ENCODE measurements at regions not wholly inside any gene's neighbourhood (a gene's known extent, or its start where the extent isn't known, plus 50 kb on each side); places are given as distances from the start of the nearest gene placed in this dataset.
A peak's percentile ranks its signal among the peaks of the same experiment; 100 is the strongest.

GRCh38 chrX:86935988-86936387, 581.6 kb upstream of the KLHL4 start:
- no peaks in the 10 kb centered on the region for H3K27me3 ChIP-seq (replicated peaks in 1 of 4; ENCODE audit: control extremely low read depth in 1 of 4, control insufficient read depth in 3 of 4, insufficient read depth in 4 of 4, low read length in 3 of 4)
- WGBS (ENCODE audit: insufficient coverage) = 100% methylated on average over 3 of the region's 5 CpGs
- no peaks in the 10 kb centered on the region for H3K4me1 ChIP-seq (ENCODE audit: control insufficient read depth in 2 of 2, insufficient read depth in 2 of 2, low read length in 2 of 2)
- no peak overlapping the region for H3K4me2 ChIP-seq (replicated peaks; ENCODE audit: low read depth, low read length, poor library complexity, severe bottlenecking)
- no peak overlapping the region for H3K27ac Mint-ChIP-seq
- H4K20me1 ChIP-seq (ENCODE audit: control insufficient read depth, insufficient read depth, low read length, poor library complexity, severe bottlenecking) = no peaks in the 10 kb centered on the region
- H3K27me3 Mint-ChIP-seq = no peaks in the 10 kb centered on the region
- DNase-seq = no peak
- ATAC-seq (ENCODE audit: low read depth) = no peak
- no peaks in the 10 kb centered on the region for H3K36me3 ChIP-seq (replicated peaks in 1 of 2; ENCODE audit: control extremely low read depth in 1 of 2, control insufficient read depth in 1 of 2, extremely low read depth in 1 of 2, insufficient read depth in 2 of 2, low read length in 1 of 2)
- H3K9me3 Mint-ChIP-seq (ENCODE audit: insufficient read depth) = peaks cover 1% of the 10 kb centered on the region
- no peak overlapping the region for H3K27ac ChIP-seq (ENCODE audit: low read length in 2 of 2)
- H3K9me3 ChIP-seq (ENCODE audit: control extremely low read depth in 1 of 3, control insufficient read depth in 2 of 3, insufficient read depth in 1 of 3, low read length in 2 of 3) = peaks cover 0 to 2% (median 0%) of the 10 kb centered on the region in 3 donors
- H3K4me1 Mint-ChIP-seq = no peaks in the 10 kb centered on the region
- CTCF ChIA-PET = no interaction called here
- intact Hi-C loops (cut with micrococcal nuclease) = no loop called here
- no peak overlapping the region for H2AFZ ChIP-seq (ENCODE audit: insufficient read depth, low read depth, low read length, poor library complexity, severe bottlenecking)
- H3K4me3 ChIP-seq (ENCODE audit: control extremely low read depth in 1 of 5, extremely low read depth in 1 of 5, insufficient read depth in 1 of 5, low read depth in 2 of 5, low read length in 4 of 5) = no peak overlapping the region
- no peak overlapping the region for H3K4me3 Mint-ChIP-seq
- POLR2A ChIA-PET = no interaction called here
- TF ChIP-seq EZH2 (IDR thresholded peaks at IDR 0.05; ENCODE audit: borderline replicate concordance, insufficient read depth, low read depth, low read length, poor library complexity, severe bottlenecking) (no peak), CTCF (IDR thresholded peaks at IDR 0.05) (no peak)
- H3K79me2 ChIP-seq (ENCODE audit: control insufficient read depth, insufficient read depth, low read length) = no peaks in the 10 kb centered on the region
- no peak overlapping the region for H3K9ac ChIP-seq (ENCODE audit: low read length)

GRCh38 chrX:86946569-86946968, 571.0 kb upstream of the KLHL4 start:
- Histone ChIP-seq H3K4me3 (ENCODE audit: control extremely low read depth in 1 of 5, extremely low read depth in 1 of 5, insufficient read depth in 1 of 5, low read depth in 2 of 5, low read length in 4 of 5) (no peak overlapping the region), H3K27ac (ENCODE audit: low read length in 2 of 2) (no peak overlapping the region), H4K20me1 (ENCODE audit: control insufficient read depth, insufficient read depth, low read length, poor library complexity, severe bottlenecking) (no peaks in the 10 kb centered on the region), H3K4me1 (ENCODE audit: control insufficient read depth in 2 of 2, insufficient read depth in 2 of 2, low read length in 2 of 2) (no peaks in the 10 kb centered on the region), H3K36me3 (replicated peaks in 1 of 2; ENCODE audit: control extremely low read depth in 1 of 2, control insufficient read depth in 1 of 2, extremely low read depth in 1 of 2, insufficient read depth in 2 of 2, low read length in 1 of 2) (no peaks in the 10 kb centered on the region), H3K9ac (ENCODE audit: low read length) (no peak overlapping the region), H3K79me2 (ENCODE audit: control insufficient read depth, insufficient read depth, low read length) (no peaks in the 10 kb centered on the region), H3K4me2 (replicated peaks; ENCODE audit: low read depth, low read length, poor library complexity, severe bottlenecking) (no peak overlapping the region), H3K27me3 (replicated peaks in 1 of 4; ENCODE audit: control extremely low read depth in 1 of 4, control insufficient read depth in 3 of 4, insufficient read depth in 4 of 4, low read length in 3 of 4) (no peaks in the 10 kb centered on the region), H3K9me3 (ENCODE audit: control extremely low read depth in 1 of 3, control insufficient read depth in 2 of 3, insufficient read depth in 1 of 3, low read length in 2 of 3) (no peaks in the 10 kb centered on the region), H2AFZ (ENCODE audit: insufficient read depth, low read depth, low read length, poor library complexity, severe bottlenecking) (no peak overlapping the region)
- WGBS (ENCODE audit: insufficient coverage) = no CpG with 5 or more reads among the region's 1 CpG
- ATAC-seq (ENCODE audit: low read depth) (no peak), DNase-seq (peak; percentile 1)
- ChIA-PET POLR2A (no interaction called here), CTCF (no interaction called here)
- H3K9me3 Mint-ChIP-seq (ENCODE audit: insufficient read depth) = no peaks in the 10 kb centered on the region
- intact Hi-C loops (cut with micrococcal nuclease) = loop anchor here (5.0 kb wide), 1 partner anchor 616 kb away; no protein-coding TSS in a partner anchor
- no peaks in the 10 kb centered on the region for H3K4me1 Mint-ChIP-seq
- TF ChIP-seq EZH2 (IDR thresholded peaks at IDR 0.05; ENCODE audit: borderline replicate concordance, insufficient read depth, low read depth, low read length, poor library complexity, severe bottlenecking) (no peak), CTCF (IDR thresholded peaks at IDR 0.05) (peak; percentile 18)
- no peak overlapping the region for H3K4me3 Mint-ChIP-seq
- no peaks in the 10 kb centered on the region for H3K27me3 Mint-ChIP-seq
- no peak overlapping the region for H3K27ac Mint-ChIP-seq

All from B cell (primary cell).